GM23248 (cell line): ENCODE measurements at regions not wholly inside any gene's neighbourhood (a gene's known extent, or its start where the extent isn't known, plus 50 kb on each side); places are given as distances from the start of the nearest gene placed in this dataset.

Experiments
- DNase-seq: peaks from one replicate; pipeline ENCODE4 v3.0.0-alpha.2; 2015
- H2AFZ ChIP-seq: fragments of 200-600 bp; sonication (generic); 2 replicates; pipeline ENCODE4 v1.6.1; 2016; ENCODE audit warnings: antibody characterized with exemption
- H3F3A ChIP-seq: fragments of 200-600 bp; sonication (generic); 2 replicates; pipeline ENCODE4 v1.6.1; 2016; ENCODE audit warnings: mild to moderate bottlenecking, antibody characterized with exemption, mixed run types; ENCODE audit not compliant: insufficient read depth
- H3K27ac ChIP-seq: fragments of 200-600 bp; sonication (generic); 2 replicates; pipeline ENCODE4 v1.5.1; 2016; ENCODE audit warnings: mild to moderate bottlenecking
- H3K27me3 ChIP-seq: fragments of 200-600 bp; sonication (generic); replicated peaks from 2 replicates; pipeline ENCODE4 v1.6.1; 2016; ENCODE audit warnings: mild to moderate bottlenecking; ENCODE audit not compliant: insufficient read depth
- H3K36me3 ChIP-seq: fragments of 200-600 bp; sonication (generic); 2 replicates; pipeline ENCODE4 v1.6.1; 2016; ENCODE audit warnings: low read depth, mild to moderate bottlenecking
- H3K4me1 ChIP-seq: fragments of 200-600 bp; sonication (generic); 2 replicates; pipeline ENCODE4 v1.6.1; 2016; ENCODE audit warnings: mild to moderate bottlenecking; ENCODE audit not compliant: insufficient read depth
- H3K4me2 ChIP-seq: fragments of 200-600 bp; sonication (generic); one replicate; pipeline ENCODE4 v1.6.1; 2016; ENCODE audit warnings: mild to moderate bottlenecking; ENCODE audit not compliant: unreplicated experiment
- H3K4me3 ChIP-seq: fragments of 200-600 bp; sonication (generic); 2 replicates; pipeline ENCODE4 v1.5.1; 2016; ENCODE audit warnings: mild to moderate bottlenecking
- H3K79me2 ChIP-seq: fragments of 200-600 bp; sonication (generic); 2 replicates; pipeline ENCODE4 v1.6.1; 2016; ENCODE audit warnings: mild to moderate bottlenecking; ENCODE audit not compliant: insufficient read depth
- H3K9ac ChIP-seq: fragments of 200-600 bp; sonication (generic); 2 replicates; pipeline ENCODE4 v1.6.1; 2016; ENCODE audit warnings: mild to moderate bottlenecking
- H3K9me2 ChIP-seq: fragments of 200-600 bp; sonication (generic); 2 replicates; pipeline ENCODE4 v1.6.1; 2016; ENCODE audit warnings: mixed run types, mild to moderate bottlenecking, moderate library complexity; ENCODE audit not compliant: insufficient read depth
- H3K9me3 ChIP-seq: fragments of 200-600 bp; sonication (generic); one replicate; pipeline ENCODE4 v1.6.1; 2017; ENCODE audit warnings: low read depth
- H4K20me1 ChIP-seq: fragments of 200-600 bp; sonication (generic); 2 replicates; pipeline ENCODE4 v1.6.0; 2016; ENCODE audit not compliant: insufficient read depth
- EZH2 ChIP-seq: fragments of 200-600 bp; sonication (generic); IDR thresholded peaks from 2 replicates; pipeline ENCODE4 v1.6.1; 2018; ENCODE audit warnings: antibody characterized with exemption, mild to moderate bottlenecking; ENCODE audit not compliant: insufficient read depth, poor library complexity, severe bottlenecking
- EZH2phosphoT487 ChIP-seq: fragments of 200-600 bp; sonication (generic); IDR thresholded peaks from 2 replicates; pipeline ENCODE4 v1.6.1; 2018; ENCODE audit warnings: antibody characterized with exemption, moderate library complexity, mild to moderate bottlenecking, low read depth; ENCODE audit not compliant: insufficient read depth
- WGBS, 2 experiments: methylation state at CpG; one replicate each; pipeline ENCODE4 v1.1.6; 2015 to 2017; ENCODE audit warnings: low lambda C conversion rate in 2 of 2, low coverage in 1 of 2; ENCODE audit errors: missing lambda C conversion rate in 2 of 2; 5-methylcytosine and 5-hydroxymethylcytosine counted together
- in situ Hi-C: fragments of 300-500 bp; cut with MboI; formaldehyde crosslinking; loops from 2 replicates; pipeline ENCODE4 v1.15.0; 2020

DNA sequence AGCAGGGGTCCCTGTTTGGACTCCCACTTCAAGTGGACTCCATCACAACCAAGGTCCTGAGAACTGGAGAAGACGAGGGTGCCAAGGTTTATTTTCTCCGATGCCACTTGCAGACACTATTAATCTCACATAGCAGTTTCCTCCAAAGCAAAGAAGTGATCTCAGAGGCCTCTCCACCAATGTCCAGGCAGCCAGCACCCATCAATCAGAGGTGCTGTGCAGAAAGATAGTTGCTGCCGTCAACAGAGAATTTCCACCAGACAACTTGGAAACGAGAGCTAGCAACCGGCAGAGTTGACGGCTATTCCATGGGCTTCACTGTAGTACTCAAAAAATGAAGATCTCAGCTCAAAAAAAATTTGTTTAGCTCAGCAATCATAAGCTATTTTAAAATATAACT, 438.6 kb upstream of the PFKP start:
- no peak overlapping the region for H2AFZ ChIP-seq
- H3K79me2 ChIP-seq, result no peaks in the 10 kb centered on the region
- H3K4me2 ChIP-seq, result no peak overlapping the region
- DNase-seq, result no peak
- H3K4me1 ChIP-seq, result no peaks in the 10 kb centered on the region
- TF ChIP-seq EZH2, result no peak
- H3K9me3 ChIP-seq, result no peaks in the 10 kb centered on the region
- no peak overlapping the region for H3K9ac ChIP-seq
- H3K9me2 ChIP-seq, result no peaks in the 10 kb centered on the region
- H3K4me3 ChIP-seq, result no peak overlapping the region
- H3K27me3 ChIP-seq, result no peaks in the 10 kb centered on the region
- H3K27ac ChIP-seq, result no peak overlapping the region
- no peaks in the 10 kb centered on the region for H4K20me1 ChIP-seq
- H3F3A ChIP-seq, result no peaks in the 10 kb centered on the region
- in situ Hi-C loops, result no loop called here
- WGBS, 2 experiments, result 36 to 40% methylated on average over 6 of the region's 6 CpGs
- no peaks in the 10 kb centered on the region for H3K36me3 ChIP-seq

DNA sequence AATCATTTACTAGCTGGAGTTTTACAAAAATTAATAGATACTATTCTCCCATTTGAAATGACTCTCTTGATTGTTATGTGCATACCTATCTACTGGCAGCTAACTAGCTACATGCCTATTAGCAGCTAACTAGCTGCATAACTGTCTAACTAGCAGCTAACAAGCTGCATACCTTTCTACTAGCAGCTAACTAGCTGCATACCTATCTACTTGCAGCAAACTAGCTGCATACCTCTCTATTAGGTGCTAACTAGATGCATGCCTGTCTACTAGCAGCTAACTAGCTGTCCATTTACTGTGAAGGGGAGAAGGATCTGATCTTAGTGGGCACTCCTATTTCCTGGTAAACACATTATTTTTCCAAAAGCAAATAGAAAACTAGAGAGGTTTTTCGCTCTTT, 439.4 kb upstream of the PFKP start:
- TF ChIP-seq EZH2phosphoT487, result no peak
- TF ChIP-seq EZH2, result no peak
- no peak for DNase-seq
- Histone ChIP-seq H3K79me2 (no peaks in the 10 kb centered on the region), H3K4me1 (no peaks in the 10 kb centered on the region), H3K4me3 (no peak overlapping the region), H3K9me3 (no peaks in the 10 kb centered on the region), H3K9me2 (no peaks in the 10 kb centered on the region), H2AFZ (no peak overlapping the region), H4K20me1 (no peaks in the 10 kb centered on the region), H3K27me3 (no peaks in the 10 kb centered on the region), H3F3A (no peaks in the 10 kb centered on the region), H3K27ac (no peak overlapping the region), H3K4me2 (no peak overlapping the region), H3K9ac (no peak overlapping the region), H3K36me3 (no peaks in the 10 kb centered on the region)
- in situ Hi-C loops, result no loop called here
- 11 to 28% methylated on average over 1 of the region's 1 CpG for WGBS, 2 experiments

DNA sequence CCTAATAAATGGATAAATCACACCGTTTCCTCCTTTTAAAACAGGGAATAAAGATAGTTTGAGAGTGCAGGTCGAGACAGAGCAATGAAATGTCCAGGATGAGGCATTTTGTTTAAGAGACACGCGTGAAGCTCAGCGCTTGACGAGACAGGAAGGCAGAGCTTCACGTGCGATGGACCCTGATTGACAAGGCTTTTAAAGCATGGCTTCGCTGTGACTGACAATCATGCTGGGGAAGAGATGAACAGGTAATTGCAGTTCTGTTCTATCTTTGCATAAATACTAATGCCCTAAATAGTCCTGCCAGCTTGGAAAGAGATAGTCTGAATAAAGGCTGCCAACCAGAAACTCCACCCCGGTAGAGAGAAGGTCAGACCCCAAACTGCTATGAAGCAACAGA, 442.3 kb upstream of the PFKP start:
- H3K4me1 ChIP-seq, result no peaks in the 10 kb centered on the region
- H2AFZ ChIP-seq, result no peak overlapping the region
- no peaks in the 10 kb centered on the region for H3F3A ChIP-seq
- no peak overlapping the region for H3K4me2 ChIP-seq
- H3K27me3 ChIP-seq, result no peaks in the 10 kb centered on the region
- no peaks in the 10 kb centered on the region for H3K36me3 ChIP-seq
- in situ Hi-C loops, result no loop called here
- H3K9me3 ChIP-seq, result no peaks in the 10 kb centered on the region
- H3K9ac ChIP-seq, result no peak overlapping the region
- WGBS, 2 experiments, result 51 to 52% methylated on average over 10 of the region's 10 CpGs
- H3K9me2 ChIP-seq, result no peaks in the 10 kb centered on the region
- H3K27ac ChIP-seq, result no peak overlapping the region
- no peaks in the 10 kb centered on the region for H4K20me1 ChIP-seq
- TF ChIP-seq EZH2, result no peak
- no peak for TF ChIP-seq EZH2phosphoT487
- no peaks in the 10 kb centered on the region for H3K79me2 ChIP-seq
- no peak overlapping the region for H3K4me3 ChIP-seq
- no peak for DNase-seq

DNA sequence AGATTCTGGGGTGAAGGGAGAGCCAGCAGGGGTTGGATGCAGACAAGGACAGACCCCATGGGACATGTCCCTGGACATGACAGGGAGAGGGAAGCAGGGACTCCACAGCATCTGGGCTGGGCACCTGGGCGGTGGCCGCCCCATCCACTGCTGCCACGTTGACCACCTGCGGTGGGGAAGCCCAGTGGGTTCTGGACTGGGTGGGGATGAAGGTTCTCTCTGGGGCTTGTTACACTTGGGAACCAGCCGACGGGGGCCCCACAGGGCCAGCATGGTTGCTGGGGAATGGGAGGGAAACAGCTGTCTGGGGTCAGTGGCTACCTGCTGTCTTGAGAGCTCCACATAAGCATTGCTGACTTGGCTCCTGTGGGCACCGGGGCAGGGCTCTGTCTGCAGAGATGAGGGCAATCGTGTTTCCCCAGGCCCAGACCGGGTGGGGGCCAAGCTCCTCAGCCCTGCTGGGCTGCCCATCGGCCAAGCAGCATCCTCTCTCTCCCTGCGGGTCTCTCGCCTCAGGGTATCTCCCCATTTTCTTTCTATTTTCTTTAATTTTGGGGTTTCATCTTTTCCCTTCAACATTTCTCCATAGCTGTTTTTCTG, 443.6 kb upstream of the PFKP start:
- in situ Hi-C loops, result no loop called here
- no peak overlapping the region for H3K4me2 ChIP-seq
- no peak overlapping the region for H2AFZ ChIP-seq
- H3K36me3 ChIP-seq, result no peaks in the 10 kb centered on the region
- no peaks in the 10 kb centered on the region for H3F3A ChIP-seq
- no peaks in the 10 kb centered on the region for H3K9me2 ChIP-seq
- H3K9me3 ChIP-seq, result no peaks in the 10 kb centered on the region
- no peaks in the 10 kb centered on the region for H4K20me1 ChIP-seq
- no peak overlapping the region for H3K4me3 ChIP-seq
- no peak for DNase-seq
- no peaks in the 10 kb centered on the region for H3K27me3 ChIP-seq
- TF ChIP-seq EZH2 (no peak), EZH2phosphoT487 (no peak)
- WGBS, 2 experiments, result 33 to 35% methylated on average over 10 to 11 of the region's 12 CpGs
- no peak overlapping the region for H3K9ac ChIP-seq
- H3K4me1 ChIP-seq, result no peaks in the 10 kb centered on the region
- no peaks in the 10 kb centered on the region for H3K79me2 ChIP-seq
- H3K27ac ChIP-seq, result no peak overlapping the region
